BLaER1 (cell line): ENCODE measurements at regions not wholly inside any gene's neighbourhood (a gene's known extent, or its start where the extent isn't known, plus 50 kb on each side); places are given as distances from the start of the nearest gene placed in this dataset.

Source experiments
- H3K27ac ChIP-seq: shearing (Covaris generic); formaldehyde crosslinking; 2 replicates; pipeline ENCODE4 v1.8.1; 2022
- H3K27me3 ChIP-seq: shearing (Covaris generic); formaldehyde crosslinking; 2 replicates; pipeline ENCODE4 v1.8.1; 2022
- H3K36me3 ChIP-seq: shearing (Covaris generic); formaldehyde crosslinking; 2 replicates; pipeline ENCODE4 v1.8.1; 2022
- H3K4me1 ChIP-seq: shearing (Covaris generic); formaldehyde crosslinking; 2 replicates; pipeline ENCODE4 v1.8.1; 2022
- H3K4me2 ChIP-seq: shearing (Covaris generic); formaldehyde crosslinking; 2 replicates; pipeline ENCODE4 v1.8.1; 2022
- H3K4me3 ChIP-seq: shearing (Covaris generic); formaldehyde crosslinking; 2 replicates; pipeline ENCODE4 v1.8.1; 2022
- H3K9ac ChIP-seq: shearing (Covaris generic); formaldehyde crosslinking; 2 replicates; pipeline ENCODE4 v1.8.1; 2022
- H3K9me3 ChIP-seq: shearing (Covaris generic); formaldehyde crosslinking; 2 replicates; pipeline ENCODE4 v1.8.1; 2022
- H4K20me1 ChIP-seq: shearing (Covaris generic); formaldehyde crosslinking; 2 replicates; pipeline ENCODE4 v1.8.1; 2022
- Cebpa-rat ChIP-seq: shearing (Covaris generic); IDR thresholded peaks from 2 replicates; pipeline ENCODE4 v1.8.1; 2022

- peaks cover 25% of the 10 kb centered on the region for H3K4me1 ChIP-seq
- H3K9me3 ChIP-seq, result 0 out of 2 replicates have a peak, but pooled peaks cover 4% of the 10 kb centered on the region
- H3K4me2 ChIP-seq, result peak overlapping the region; percentile 69
- H4K20me1 ChIP-seq, result no peaks in the 10 kb centered on the region
- no peak for TF ChIP-seq Cebpa-rat
- H3K9ac ChIP-seq, result no peak overlapping the region
- no peaks in the 10 kb centered on the region for H3K27me3 ChIP-seq
- H3K4me3 ChIP-seq, result no peak overlapping the region
- H3K36me3 ChIP-seq, result no peaks in the 10 kb centered on the region
- peak overlapping the region; percentile 55; the same call in 1 of the 2 replicates for H3K27ac ChIP-seq
These were observed 107.7 kb upstream of the SPRED1 start for GRCh38 chr15:38144921-38145320.

GRCh38 chr15:38145651-38146111, 107.0 kb upstream of the SPRED1 start:
- Histone ChIP-seq H3K4me1 (peaks cover 25% of the 10 kb centered on the region), H3K4me3 (no peak overlapping the region), H3K27me3 (no peaks in the 10 kb centered on the region), H3K36me3 (no peaks in the 10 kb centered on the region), H3K4me2 (peak overlapping the region; percentile 69), H3K9ac (peak overlapping the region; percentile 22; the same call in 1 of the 2 replicates), H4K20me1 (no peaks in the 10 kb centered on the region), H3K9me3 (peaks cover 12% of the 10 kb centered on the region), H3K27ac (peak overlapping the region; percentile 55; the same call in 1 of the 2 replicates)
- TF ChIP-seq Cebpa-rat, result no peak

- H3K4me2 ChIP-seq, result no peak overlapping the region
- no peak overlapping the region for H3K9ac ChIP-seq
- H3K27me3 ChIP-seq, result no peaks in the 10 kb centered on the region
- no peaks in the 10 kb centered on the region for H4K20me1 ChIP-seq
- peaks cover 26% of the 10 kb centered on the region for H3K9me3 ChIP-seq
- no peak overlapping the region for H3K4me3 ChIP-seq
- H3K27ac ChIP-seq, result no peak overlapping the region
- peaks cover 25% of the 10 kb centered on the region for H3K4me1 ChIP-seq
- no peaks in the 10 kb centered on the region for H3K36me3 ChIP-seq
- no peak for TF ChIP-seq Cebpa-rat
These were observed 105.4 kb upstream of the SPRED1 start for GRCh38 chr15:38147246-38147645.

- Histone ChIP-seq H3K9me3 (peaks cover 26% of the 10 kb centered on the region), H3K36me3 (no peaks in the 10 kb centered on the region), H3K27ac (no peak overlapping the region), H3K4me2 (no peak overlapping the region), H4K20me1 (no peaks in the 10 kb centered on the region), H3K27me3 (no peaks in the 10 kb centered on the region), H3K4me3 (no peak overlapping the region), H3K4me1 (peaks cover 26% of the 10 kb centered on the region), H3K9ac (no peak overlapping the region)
- no peak for TF ChIP-seq Cebpa-rat
These were observed 104.2 kb upstream of the SPRED1 start for GRCh38 chr15:38148471-38148870.

DNA sequence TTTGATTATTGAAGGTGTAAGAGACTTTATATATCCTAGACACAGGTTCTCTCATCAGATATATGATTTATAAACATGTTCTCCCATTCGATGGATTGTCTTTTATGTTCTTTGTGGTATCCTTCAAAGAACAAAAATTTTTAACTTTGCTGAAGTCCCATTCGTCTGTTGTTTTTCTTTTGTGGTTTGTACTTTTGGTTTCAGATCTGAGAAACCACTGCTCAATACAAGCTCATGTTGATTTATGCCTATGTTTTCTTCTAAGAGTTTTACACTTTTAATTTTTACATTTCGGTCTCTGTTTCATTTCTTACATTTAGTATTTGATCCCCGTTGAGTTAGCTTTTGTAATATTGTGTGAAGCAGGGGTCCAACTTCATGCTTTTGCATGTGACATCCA, 103.3 kb upstream of the SPRED1 start:
- Histone ChIP-seq H3K9me3 (peaks cover 26% of the 10 kb centered on the region), H3K36me3 (no peaks in the 10 kb centered on the region), H3K4me1 (peaks cover 32% of the 10 kb centered on the region), H3K9ac (no peak overlapping the region), H3K27ac (no peak overlapping the region), H3K4me2 (no peak overlapping the region), H3K4me3 (no peak overlapping the region), H4K20me1 (no peaks in the 10 kb centered on the region), H3K27me3 (no peaks in the 10 kb centered on the region)
- no peak for TF ChIP-seq Cebpa-rat

GRCh38 chr15:38150148-38150547, 102.5 kb upstream of the SPRED1 start:
- Histone ChIP-seq H3K4me2 (no peak overlapping the region), H3K27me3 (no peaks in the 10 kb centered on the region), H3K4me1 (peaks cover 29% of the 10 kb centered on the region), H3K9ac (no peak overlapping the region), H3K9me3 (peaks cover 26% of the 10 kb centered on the region), H3K4me3 (no peak overlapping the region), H4K20me1 (no peaks in the 10 kb centered on the region), H3K36me3 (no peaks in the 10 kb centered on the region), H3K27ac (no peak overlapping the region)
- TF ChIP-seq Cebpa-rat, result no peak

- H3K4me2 ChIP-seq, result no peak overlapping the region
These were observed 101.8 kb upstream of the SPRED1 start for GRCh38 chr15:38150794-38151193.

GRCh38 chr15:38153781-38154180, 98.9 kb upstream of the SPRED1 start:
- H3K9ac ChIP-seq, result no peak overlapping the region
- no peak overlapping the region for H3K4me3 ChIP-seq
- H3K27me3 ChIP-seq, result no peaks in the 10 kb centered on the region
- H3K9me3 ChIP-seq, result peaks cover 32% of the 10 kb centered on the region
- H3K27ac ChIP-seq, result no peak overlapping the region
- H3K4me1 ChIP-seq, result peaks cover 19% of the 10 kb centered on the region
- H3K4me2 ChIP-seq, result no peak overlapping the region
- H4K20me1 ChIP-seq, result no peaks in the 10 kb centered on the region
- no peak for TF ChIP-seq Cebpa-rat
- H3K36me3 ChIP-seq, result no peaks in the 10 kb centered on the region

More at GRCh38 chr15:38150794-38151193, 101.8 kb upstream of the SPRED1 start:
- Histone ChIP-seq H3K9ac (no peak overlapping the region), H4K20me1 (no peaks in the 10 kb centered on the region), H3K36me3 (no peaks in the 10 kb centered on the region), H3K27me3 (no peaks in the 10 kb centered on the region), H3K4me1 (peaks cover 23% of the 10 kb centered on the region), H3K27ac (no peak overlapping the region), H3K9me3 (peaks cover 26% of the 10 kb centered on the region), H3K4me3 (no peak overlapping the region)
- TF ChIP-seq Cebpa-rat, result no peak

DNA sequence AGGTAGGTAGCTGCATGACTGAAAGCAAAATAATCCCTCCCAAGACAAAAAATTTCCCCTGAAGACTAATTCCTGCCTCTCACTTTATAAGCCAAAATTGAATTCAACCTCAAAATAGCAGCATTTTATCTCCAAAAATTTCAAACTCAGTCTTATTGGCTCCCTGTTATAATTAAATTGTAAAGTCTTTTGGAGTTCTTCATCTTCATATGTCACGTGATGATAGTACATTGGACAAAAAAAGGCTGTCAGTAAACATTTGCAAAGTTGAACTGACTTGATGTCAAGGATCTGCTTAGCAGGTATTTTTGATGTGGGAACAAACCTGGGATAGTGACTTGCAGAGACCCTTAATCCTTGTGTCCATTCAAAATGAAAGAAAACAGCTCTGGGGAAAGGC, 98.4 kb upstream of the SPRED1 start:
- H3K4me3 ChIP-seq, result no peak overlapping the region
- TF ChIP-seq Cebpa-rat, result no peak
- H3K9ac ChIP-seq, result no peak overlapping the region
- H4K20me1 ChIP-seq, result no peaks in the 10 kb centered on the region
- no peak overlapping the region for H3K4me2 ChIP-seq
- no peak overlapping the region for H3K27ac ChIP-seq
- peaks cover 30% of the 10 kb centered on the region for H3K9me3 ChIP-seq
- H3K36me3 ChIP-seq, result no peaks in the 10 kb centered on the region
- H3K27me3 ChIP-seq, result no peaks in the 10 kb centered on the region
- H3K4me1 ChIP-seq, result peaks cover 17% of the 10 kb centered on the region

DNA sequence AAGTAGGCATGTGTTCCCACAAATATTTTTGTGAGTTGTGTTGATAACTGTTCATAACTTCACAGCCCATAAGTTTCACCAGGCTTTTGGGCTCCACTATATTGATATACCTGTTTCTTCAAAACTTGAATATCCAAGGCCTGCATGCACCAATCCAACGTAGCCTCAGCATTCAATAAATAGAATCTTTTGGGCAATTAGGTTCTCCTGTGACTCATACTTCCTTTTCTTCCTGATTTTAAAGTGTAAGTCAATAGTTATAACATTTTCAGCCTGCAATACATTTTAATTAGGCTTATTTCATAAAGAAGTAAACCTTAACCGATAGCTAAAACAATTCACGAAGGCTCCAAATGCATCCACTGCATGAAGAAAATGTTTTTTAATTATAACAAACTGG, 97.8 kb upstream of the SPRED1 start:
- H4K20me1 ChIP-seq, result no peaks in the 10 kb centered on the region
- H3K9me3 ChIP-seq, result peaks cover 30% of the 10 kb centered on the region
- no peak for TF ChIP-seq Cebpa-rat
- H3K36me3 ChIP-seq, result no peaks in the 10 kb centered on the region
- H3K27me3 ChIP-seq, result no peaks in the 10 kb centered on the region
- H3K27ac ChIP-seq, result no peak overlapping the region
- H3K4me3 ChIP-seq, result no peak overlapping the region
- H3K4me2 ChIP-seq, result no peak overlapping the region
- H3K9ac ChIP-seq, result no peak overlapping the region
- peaks cover 13% of the 10 kb centered on the region for H3K4me1 ChIP-seq

GRCh38 chr15:38163658-38164057, 89.0 kb upstream of the SPRED1 start:
- Histone ChIP-seq H3K4me2 (peak overlapping the region; percentile 36), H3K9ac (no peak overlapping the region)

More at GRCh38 chr15:38163658-38164057, 89.0 kb upstream of the SPRED1 start:
- Histone ChIP-seq H3K27ac (no peak overlapping the region), H4K20me1 (no peaks in the 10 kb centered on the region), H3K27me3 (no peaks in the 10 kb centered on the region), H3K9me3 (no peaks in the 10 kb centered on the region), H3K4me3 (no peak overlapping the region), H3K36me3 (no peaks in the 10 kb centered on the region), H3K4me1 (peaks cover 12% of the 10 kb centered on the region)
- no peak for TF ChIP-seq Cebpa-rat
